ENCODE measurements at regions not wholly inside any gene's neighbourhood (a gene's known extent, or its start where the extent isn't known, plus 50 kb on each side); places are given as distances from the start of the nearest gene placed in this dataset.

DNA sequence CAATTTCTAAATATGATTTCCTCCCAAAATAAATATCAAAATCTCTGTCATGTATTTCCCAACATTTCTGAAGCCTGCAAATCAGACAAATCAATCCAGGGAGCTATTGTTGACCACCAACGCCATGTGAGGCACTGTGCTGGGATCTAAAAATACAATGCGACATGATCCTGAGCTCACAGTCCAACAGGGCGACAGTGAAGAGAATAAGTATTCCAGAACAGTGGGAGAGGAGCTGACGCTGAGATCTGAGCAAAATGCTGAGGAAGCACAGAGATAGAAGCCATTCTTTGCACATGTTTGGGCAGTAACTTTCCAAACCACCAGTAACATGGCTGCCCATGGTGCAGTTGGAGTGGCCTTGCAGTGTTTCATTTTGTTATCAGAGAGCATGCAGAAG lies 412.5 kb downstream of the LRATD1 start:
- no peak for TF ChIP-seq POLR2A (IDR thresholded peaks at IDR 0.05)
- TF ChIP-seq, protein P1, sequence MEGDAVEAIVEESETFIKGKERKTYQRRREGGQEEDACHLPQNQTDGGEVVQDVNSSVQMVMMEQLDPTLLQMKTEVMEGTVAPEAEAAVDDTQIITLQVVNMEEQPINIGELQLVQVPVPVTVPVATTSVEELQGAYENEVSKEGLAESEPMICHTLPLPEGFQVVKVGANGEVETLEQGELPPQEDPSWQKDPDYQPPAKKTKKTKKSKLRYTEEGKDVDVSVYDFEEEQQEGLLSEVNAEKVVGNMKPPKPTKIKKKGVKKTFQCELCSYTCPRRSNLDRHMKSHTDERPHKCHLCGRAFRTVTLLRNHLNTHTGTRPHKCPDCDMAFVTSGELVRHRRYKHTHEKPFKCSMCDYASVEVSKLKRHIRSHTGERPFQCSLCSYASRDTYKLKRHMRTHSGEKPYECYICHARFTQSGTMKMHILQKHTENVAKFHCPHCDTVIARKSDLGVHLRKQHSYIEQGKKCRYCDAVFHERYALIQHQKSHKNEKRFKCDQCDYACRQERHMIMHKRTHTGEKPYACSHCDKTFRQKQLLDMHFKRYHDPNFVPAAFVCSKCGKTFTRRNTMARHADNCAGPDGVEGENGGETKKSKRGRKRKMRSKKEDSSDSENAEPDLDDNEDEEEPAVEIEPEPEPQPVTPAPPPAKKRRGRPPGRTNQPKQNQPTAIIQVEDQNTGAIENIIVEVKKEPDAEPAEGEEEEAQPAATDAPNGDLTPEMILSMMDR (IDR thresholded peaks at IDR 0.05): no peak
